ENCODE measurements at regions not wholly inside any gene's neighbourhood (a gene's known extent, or its start where the extent isn't known, plus 50 kb on each side); places are given as distances from the start of the nearest gene placed in this dataset.

DNA sequence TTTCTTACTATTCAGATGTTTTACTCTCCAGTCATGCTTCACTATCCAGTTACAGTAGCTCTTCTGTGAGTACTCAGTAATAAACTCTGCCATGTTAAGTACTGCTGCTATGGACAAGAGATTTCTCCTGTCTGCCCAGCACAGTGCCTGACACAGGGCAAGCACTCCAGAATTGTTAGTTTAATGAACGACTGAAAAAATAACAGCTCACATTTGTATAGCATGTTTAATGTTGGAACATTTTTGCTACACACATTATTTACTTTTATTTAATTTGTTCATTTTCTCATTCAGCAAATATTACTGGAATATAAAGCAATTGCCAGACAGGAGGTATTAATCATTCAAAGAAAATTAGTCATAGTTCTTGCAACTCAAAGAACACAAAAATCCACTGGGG is 142.6 kb upstream of the HMGN3 start:
- ChIA-PET CTCF (interaction anchor here (0.7 kb wide), 1 partner anchor 1772 kb away, joined by 3 read pairs; no protein-coding TSS in a partner anchor), POLR2A (interaction anchor here (0.6 to 1.6 kb wide), 6 partner anchors 16 to 1195 kb away, joined by 3 to 5 read pairs (median 4); no protein-coding TSS in a partner anchor)
- no TSS peak for BruUV-seq (replicated peaks)
- intact Hi-C loops (cut with micrococcal nuclease) = no loop called here
- no peaks in the 10 kb centered on the region for H3K36me3 Mint-ChIP-seq (ENCODE audit: insufficient read depth, unreplicated experiment)
- no peak overlapping the region for H3K27ac Mint-ChIP-seq (ENCODE audit: low read depth, unreplicated experiment)
- no peaks in the 10 kb centered on the region for H3K9me3 Mint-ChIP-seq (ENCODE audit: unreplicated experiment)
- H3K4me1 Mint-ChIP-seq (ENCODE audit: insufficient read depth, unreplicated experiment) = peaks cover 18% of the 10 kb centered on the region
- TF ChIP-seq, protein P1, sequence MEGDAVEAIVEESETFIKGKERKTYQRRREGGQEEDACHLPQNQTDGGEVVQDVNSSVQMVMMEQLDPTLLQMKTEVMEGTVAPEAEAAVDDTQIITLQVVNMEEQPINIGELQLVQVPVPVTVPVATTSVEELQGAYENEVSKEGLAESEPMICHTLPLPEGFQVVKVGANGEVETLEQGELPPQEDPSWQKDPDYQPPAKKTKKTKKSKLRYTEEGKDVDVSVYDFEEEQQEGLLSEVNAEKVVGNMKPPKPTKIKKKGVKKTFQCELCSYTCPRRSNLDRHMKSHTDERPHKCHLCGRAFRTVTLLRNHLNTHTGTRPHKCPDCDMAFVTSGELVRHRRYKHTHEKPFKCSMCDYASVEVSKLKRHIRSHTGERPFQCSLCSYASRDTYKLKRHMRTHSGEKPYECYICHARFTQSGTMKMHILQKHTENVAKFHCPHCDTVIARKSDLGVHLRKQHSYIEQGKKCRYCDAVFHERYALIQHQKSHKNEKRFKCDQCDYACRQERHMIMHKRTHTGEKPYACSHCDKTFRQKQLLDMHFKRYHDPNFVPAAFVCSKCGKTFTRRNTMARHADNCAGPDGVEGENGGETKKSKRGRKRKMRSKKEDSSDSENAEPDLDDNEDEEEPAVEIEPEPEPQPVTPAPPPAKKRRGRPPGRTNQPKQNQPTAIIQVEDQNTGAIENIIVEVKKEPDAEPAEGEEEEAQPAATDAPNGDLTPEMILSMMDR (IDR thresholded peaks at IDR 0.05; ENCODE audit: unreplicated experiment) = no peak
- no peaks in the 10 kb centered on the region for H3K27me3 Mint-ChIP-seq (ENCODE audit: insufficient read depth, unreplicated experiment)
- peak; percentile 27 for DNase-seq (ENCODE audit: unreplicated experiment)
- no peak overlapping the region for H3K4me3 Mint-ChIP-seq (ENCODE audit: unreplicated experiment)

DNA sequence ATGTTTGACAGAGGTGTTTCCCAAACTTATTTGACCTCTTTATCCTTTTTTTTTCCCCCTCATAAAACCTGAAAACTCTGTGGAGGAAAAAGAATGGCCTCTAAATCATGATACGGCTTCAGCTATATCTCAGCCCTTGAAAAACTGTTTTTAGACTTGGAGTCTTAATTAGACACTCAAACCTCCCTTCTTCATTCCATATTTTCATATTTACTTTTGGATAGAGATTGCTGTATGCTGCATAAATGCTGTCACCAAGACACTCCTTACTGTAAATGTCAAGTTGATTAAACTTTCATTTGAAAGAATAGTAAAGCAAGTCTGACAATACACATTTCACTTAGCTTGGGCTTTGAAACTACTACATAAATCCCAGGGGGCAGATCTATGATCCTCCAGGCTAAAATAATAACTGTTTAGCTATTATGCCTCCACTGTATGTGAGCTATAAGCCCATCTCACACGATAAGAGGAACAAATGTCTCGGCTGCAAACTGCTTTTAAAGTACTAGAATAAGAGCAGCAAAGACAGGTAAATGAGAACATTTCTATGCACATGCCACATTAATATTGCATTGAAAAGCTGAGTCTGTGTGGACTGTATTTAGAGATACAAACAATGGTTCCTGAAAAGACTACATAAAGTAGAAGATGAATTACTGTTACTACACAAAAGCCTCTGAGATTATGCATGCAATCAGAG is 141.3 kb upstream of the HMGN3 start:
- intact Hi-C loops (cut with micrococcal nuclease) = no loop called here
- TF ChIP-seq, protein P1 (IDR thresholded peaks at IDR 0.05; ENCODE audit: unreplicated experiment) = no peak
- no peak for DNase-seq (ENCODE audit: unreplicated experiment)
- H3K4me3 Mint-ChIP-seq (ENCODE audit: unreplicated experiment) = no peak overlapping the region
- no peak overlapping the region for H3K27ac Mint-ChIP-seq (ENCODE audit: low read depth, unreplicated experiment)
- BruUV-seq (replicated peaks) = no TSS peak
- no peaks in the 10 kb centered on the region for H3K9me3 Mint-ChIP-seq (ENCODE audit: unreplicated experiment)
- H3K4me1 Mint-ChIP-seq (ENCODE audit: insufficient read depth, unreplicated experiment) = peaks cover 18% of the 10 kb centered on the region
- H3K27me3 Mint-ChIP-seq (ENCODE audit: insufficient read depth, unreplicated experiment) = no peaks in the 10 kb centered on the region
- POLR2A ChIA-PET = interaction anchor here (0.7 to 1.6 kb wide), 2 partner anchors 52 to 297 kb away, joined by 3 read pairs; partner anchors contain the start of gene PHIP
- CTCF ChIA-PET = no interaction called here
- no peaks in the 10 kb centered on the region for H3K36me3 Mint-ChIP-seq (ENCODE audit: insufficient read depth, unreplicated experiment)

DNA sequence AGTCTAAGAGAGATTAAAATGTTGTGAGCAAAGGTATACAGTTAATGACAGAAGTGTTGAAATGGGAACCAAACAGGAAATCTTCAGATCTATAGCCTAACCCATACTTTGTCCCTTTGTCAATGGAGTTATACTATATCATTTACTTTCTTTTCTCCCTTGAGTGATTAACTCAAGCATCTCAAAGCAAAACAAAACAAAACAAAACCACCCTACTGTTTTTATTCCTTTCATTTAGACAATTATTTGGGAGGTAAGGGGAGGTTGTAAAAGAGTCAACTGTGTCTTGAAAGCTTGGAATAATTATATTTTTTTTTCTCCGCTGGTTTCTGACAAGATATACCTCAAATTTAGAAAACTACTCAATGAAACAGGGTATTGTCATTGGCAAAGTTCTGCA is 139.8 kb upstream of the HMGN3 start:
- TF ChIP-seq, protein P1 (IDR thresholded peaks at IDR 0.05; ENCODE audit: unreplicated experiment) = no peak
- H3K4me3 Mint-ChIP-seq (ENCODE audit: unreplicated experiment) = no peak overlapping the region
- ChIA-PET CTCF (no interaction called here), POLR2A (interaction anchor here (0.6 kb wide), 1 partner anchor 165 kb away, joined by 3 read pairs; no protein-coding TSS in a partner anchor)
- no peaks in the 10 kb centered on the region for H3K9me3 Mint-ChIP-seq (ENCODE audit: unreplicated experiment)
- H3K27me3 Mint-ChIP-seq (ENCODE audit: insufficient read depth, unreplicated experiment) = no peaks in the 10 kb centered on the region
- DNase-seq (ENCODE audit: unreplicated experiment) = no peak
- H3K36me3 Mint-ChIP-seq (ENCODE audit: insufficient read depth, unreplicated experiment) = no peaks in the 10 kb centered on the region
- H3K27ac Mint-ChIP-seq (ENCODE audit: low read depth, unreplicated experiment) = peak overlapping the region; percentile 65
- intact Hi-C loops (cut with micrococcal nuclease) = no loop called here
- H3K4me1 Mint-ChIP-seq (ENCODE audit: insufficient read depth, unreplicated experiment) = peaks cover 18% of the 10 kb centered on the region
- no TSS peak for BruUV-seq (replicated peaks)

- ChIA-PET CTCF (no interaction called here), POLR2A (no interaction called here)
- H3K9me3 Mint-ChIP-seq (ENCODE audit: unreplicated experiment) = no peaks in the 10 kb centered on the region
- DNase-seq (ENCODE audit: unreplicated experiment) = peak; percentile 11
- TF ChIP-seq, protein P1 (IDR thresholded peaks at IDR 0.05; ENCODE audit: unreplicated experiment) = no peak
- peaks cover 18% of the 10 kb centered on the region for H3K4me1 Mint-ChIP-seq (ENCODE audit: insufficient read depth, unreplicated experiment)
- H3K4me3 Mint-ChIP-seq (ENCODE audit: unreplicated experiment) = no peak overlapping the region
- intact Hi-C loops (cut with micrococcal nuclease) = no loop called here
- no peaks in the 10 kb centered on the region for H3K27me3 Mint-ChIP-seq (ENCODE audit: insufficient read depth, unreplicated experiment)
- BruUV-seq (replicated peaks) = no TSS peak
- H3K36me3 Mint-ChIP-seq (ENCODE audit: insufficient read depth, unreplicated experiment) = no peaks in the 10 kb centered on the region
- H3K27ac Mint-ChIP-seq (ENCODE audit: low read depth, unreplicated experiment) = peak overlapping the region; percentile 65
Observed at GRCh38 chr6:79373880-79374279, 139.4 kb upstream of the HMGN3 start.
